IMR-90 (cell line): ENCODE measurements at regions not wholly inside any gene's neighbourhood (a gene's known extent, or its start where the extent isn't known, plus 50 kb on each side); places are given as distances from the start of the nearest gene placed in this dataset.

Experiments
- ATAC-seq: fragments of 200-7000 bp; cut with Tn5 transposase; 2 replicates; pipeline ENCODE4 v1.9.1; 2020; ENCODE audit warnings: low read depth, mild to moderate bottlenecking, moderate library complexity
- BruUV-seq: library from RNA; stranded (reverse); fragments of 400-500 nt; replicated peaks from 2 replicates; lab custom pipeline; 2021; lab: Mats Ljungman, UMichigan
- CTCF ChIA-PET: fragments of 300-600 bp; formaldehyde crosslinking; extraction: SDS; loops from one replicate; lab custom pipeline; 2021; ENCODE audit warnings: antibody characterized with exemption; lab: Yijun Ruan, JAX
- POLR2A ChIA-PET: fragments of 300-600 bp; sonication (Branson Sonifier 250); formaldehyde crosslinking; loops from one replicate; lab custom pipeline; 2022; ENCODE audit warnings: antibody characterized with exemption; ENCODE audit not compliant: unreplicated experiment; lab: Charles Lee
- DNase-seq: peaks from one replicate; pipeline ENCODE4 v3.0.0; 2013
- H2AFZ ChIP-seq: replicated peaks from 2 replicates; pipeline ENCODE3; 2013; ENCODE audit warnings: low read length, mild to moderate bottlenecking; ENCODE audit not compliant: poor library complexity
- H2AK5ac ChIP-seq: 2 replicates; pipeline ENCODE4 v1.6.1; 2013; ENCODE audit warnings: low read depth, low read length, inconsistent platforms
- H2AK9ac ChIP-seq: replicated peaks from 2 replicates; pipeline ENCODE3; 2013; ENCODE audit warnings: mild to moderate bottlenecking, low read depth, low read length, moderate library complexity; ENCODE audit not compliant: poor library complexity
- H2BK120ac ChIP-seq: 2 replicates; pipeline ENCODE4 v1.6.1; 2013; ENCODE audit warnings: low read depth, low read length, inconsistent platforms
- H2BK15ac ChIP-seq: 3 replicates; pipeline ENCODE4 v1.6.1; 2013; ENCODE audit warnings: low read depth, low read length, inconsistent platforms
- H2BK20ac ChIP-seq: 2 replicates; pipeline ENCODE4 v1.6.1; 2013; ENCODE audit warnings: low read depth, mild to moderate bottlenecking, inconsistent platforms, low read length, moderate library complexity
- H2BK5ac ChIP-seq: 2 replicates; pipeline ENCODE4 v1.6.1; 2013; ENCODE audit warnings: mild to moderate bottlenecking, low read depth, low read length, inconsistent platforms; ENCODE audit not compliant: poor library complexity, severe bottlenecking
- H3K14ac ChIP-seq: replicated peaks from 2 replicates; pipeline ENCODE4 v1.6.1; 2013; ENCODE audit warnings: low read depth, low read length, inconsistent platforms
- H3K18ac ChIP-seq: 2 replicates; pipeline ENCODE4 v1.6.1; 2013; ENCODE audit warnings: low read depth, low read length, control low read depth
- H3K23ac ChIP-seq: 2 replicates; pipeline ENCODE4 v1.6.1; 2013; ENCODE audit warnings: low read depth, low read length, inconsistent platforms
- H3K27ac ChIP-seq: 2 replicates; pipeline ENCODE4 v1.5.1; 2013; ENCODE audit warnings: mild to moderate bottlenecking, control low read depth, low read length; ENCODE audit not compliant: insufficient read depth
- H3K27me3 ChIP-seq: 2 replicates; pipeline ENCODE4 v1.6.1; 2013; ENCODE audit warnings: low read length; ENCODE audit not compliant: control insufficient read depth, insufficient read depth
- H3K36me3 ChIP-seq: 2 replicates; pipeline ENCODE4 v1.6.1; 2013; ENCODE audit warnings: low read length, mixed read lengths; ENCODE audit not compliant: control insufficient read depth, insufficient read depth
- H3K4ac ChIP-seq: 2 replicates; pipeline ENCODE4 v1.6.1; 2013; ENCODE audit warnings: low read depth, low read length, inconsistent platforms
- H3K4me1 ChIP-seq: 2 replicates; pipeline ENCODE4 v1.6.1; 2013; ENCODE audit warnings: low read length, mixed read lengths; ENCODE audit not compliant: control insufficient read depth, insufficient read depth
- H3K4me2 ChIP-seq: 2 replicates; pipeline ENCODE4 v1.6.1; 2013; ENCODE audit warnings: low read depth, mild to moderate bottlenecking, control low read depth, low read length, moderate library complexity
- H3K4me3 ChIP-seq: 2 replicates; pipeline ENCODE4 v1.5.1; 2013; ENCODE audit warnings: low read depth, mild to moderate bottlenecking, control low read depth, low read length, moderate library complexity; ENCODE audit not compliant: insufficient read depth
- H3K56ac ChIP-seq: 2 replicates; pipeline ENCODE4 v1.6.1; 2013; ENCODE audit warnings: low read length, inconsistent platforms; ENCODE audit not compliant: insufficient read depth; ENCODE audit errors: extremely low read depth
- H3K79me1 ChIP-seq, 2 experiments: 2 replicates each; pipeline ENCODE4 v1.6.1; 2013; ENCODE audit warnings: low read length in 2 of 2, inconsistent platforms in 1 of 2, low read depth in 1 of 2
- H3K9ac ChIP-seq: 2 replicates; pipeline ENCODE4 v1.6.1; 2013; ENCODE audit warnings: low read depth, low read length, control low read depth
- H3K9me1 ChIP-seq: 2 replicates; pipeline ENCODE4 v1.6.1; 2013; ENCODE audit warnings: low read length, inconsistent platforms; ENCODE audit not compliant: insufficient read depth
- H3K9me3 ChIP-seq: 2 replicates; pipeline ENCODE4 v1.6.1; 2013; ENCODE audit warnings: low read length; ENCODE audit not compliant: control insufficient read depth, insufficient read depth
- H4K20me1 ChIP-seq: 2 replicates; pipeline ENCODE4 v1.6.1; 2013; ENCODE audit warnings: low read length, inconsistent platforms; ENCODE audit not compliant: insufficient read depth
- H4K5ac ChIP-seq: 2 replicates; pipeline ENCODE4 v1.6.1; 2013; ENCODE audit warnings: mild to moderate bottlenecking, low read depth, low read length, control low read depth
- H4K8ac ChIP-seq, 2 experiments: 2 replicates each; pipeline ENCODE4 v1.6.1; 2013; ENCODE audit warnings: low read depth in 2 of 2, low read length in 2 of 2, control low read depth in 1 of 2, inconsistent platforms in 1 of 2
- H4K91ac ChIP-seq: 2 replicates; pipeline ENCODE4 v1.6.1; 2013; ENCODE audit warnings: low read depth, low read length, inconsistent platforms; ENCODE audit not compliant: insufficient read depth
- BHLHE40 ChIP-seq: fragments of 150-350 bp; IDR thresholded peaks from 2 replicates; pipeline ENCODE4 v1.6.1; 2016; ENCODE audit warnings: mild to moderate bottlenecking, low read depth, low read length
- CEBPB ChIP-seq: IDR thresholded peaks from 2 replicates; pipeline ENCODE4 v1.6.1; 2012; ENCODE audit warnings: low read depth, low read length, improper control_type of control experiment
- CHD1 ChIP-seq: IDR thresholded peaks from 2 replicates; pipeline ENCODE4 v1.6.1; 2012; ENCODE audit warnings: low read depth, low read length, improper control_type of control experiment
- FOS ChIP-seq: fragments of 150-350 bp; IDR thresholded peaks from 2 replicates; pipeline ENCODE4 v1.6.1; 2016; ENCODE audit warnings: low read depth, low read length
- MAFK ChIP-seq: IDR thresholded peaks from 2 replicates; pipeline ENCODE4 v1.6.1; 2012; ENCODE audit warnings: low read depth, low read length, improper control_type of control experiment
- MAZ ChIP-seq: IDR thresholded peaks from 2 replicates; pipeline ENCODE4 v1.6.1; 2012; ENCODE audit warnings: low read depth, mild to moderate bottlenecking, low read length, improper control_type of control experiment, moderate library complexity, borderline replicate concordance
- MXI1 ChIP-seq: IDR thresholded peaks from 2 replicates; pipeline ENCODE4 v1.6.1; 2012; ENCODE audit warnings: low read depth, mild to moderate bottlenecking, low read length, moderate library complexity, borderline replicate concordance
- NFE2L2 ChIP-seq: fragments of 150-350 bp; IDR thresholded peaks from 2 replicates; pipeline ENCODE4 v1.6.1; 2016; ENCODE audit warnings: low read depth, mild to moderate bottlenecking, low read length
- POLR2A ChIP-seq: IDR thresholded peaks from 2 replicates; pipeline ENCODE4 v1.6.1; 2012; ENCODE audit warnings: mild to moderate bottlenecking, low read depth, low read length
- RAD21 ChIP-seq: IDR thresholded peaks from 2 replicates; pipeline ENCODE4 v1.6.1; 2012; ENCODE audit warnings: low read length, improper control_type of control experiment
- RCOR1 ChIP-seq: IDR thresholded peaks from 2 replicates; pipeline ENCODE4 v1.6.1; 2012; ENCODE audit warnings: mild to moderate bottlenecking, low read length, improper control_type of control experiment; ENCODE audit not compliant: insufficient replicate concordance
- RFX5 ChIP-seq: IDR thresholded peaks from 2 replicates; pipeline ENCODE4 v1.8.0; 2012; ENCODE audit warnings: low read depth, mild to moderate bottlenecking, low read length, moderate library complexity
- WGBS, 2 experiments: methylation state at CpG; one replicate each; pipeline versions ENCODE4 v1.1.5 to v1.1.7; 2013; ENCODE audit warnings: missing lambda C conversion rate in 2 of 2; ENCODE audit not compliant: insufficient read length in 1 of 2; ENCODE audit errors: extremely low coverage in 2 of 2; 5-methylcytosine and 5-hydroxymethylcytosine counted together
- dilution Hi-C: fragments of 300-500 bp; cut with HindIII; formaldehyde crosslinking; loops from one replicate; pipeline ENCODE4 v1.14.3; 2018; ENCODE audit warnings: low sequenced_read_pairs; ENCODE audit not compliant: unreplicated experiment
- in situ Hi-C: fragments of 300-500 bp; cut with MboI; formaldehyde crosslinking; loops from 3 replicates; pipeline ENCODE4 v1.14.3; 2019; ENCODE audit warnings: low sequenced_read_pairs, inconsistent platforms, mixed read lengths
- intact Hi-C: fragments of 100-400 bp; cut with micrococcal nuclease; formaldehyde crosslinking; loops from 2 replicates; pipeline ENCODE4 v1.10.0; 2022
- TF ChIP-seq, protein P1 (sequence below): fragments of 150-350 bp; IDR thresholded peaks from 2 replicates; pipeline ENCODE4 v1.6.1; 2017; ENCODE audit warnings: mild to moderate bottlenecking, antibody characterized with exemption, low read length, low read depth
- TF ChIP-seq, protein P2 (sequence below): fragments of 150-350 bp; IDR thresholded peaks from 2 replicates; pipeline ENCODE4 v1.6.1; 2016; ENCODE audit warnings: low read depth, mild to moderate bottlenecking, low read length, moderate library complexity, borderline replicate concordance
- TF ChIP-seq, protein P3 (sequence below): conservative IDR thresholded peaks from 2 replicates; pipeline ENCODE4 v1.5.1; 2012; ENCODE audit warnings: mild to moderate bottlenecking, low read depth, low read length, improper control_type of control experiment

- Histone ChIP-seq H3K9me3 (no peaks in the 10 kb centered on the region), H2AK9ac (no peak overlapping the region), H3K4ac (no peak overlapping the region), H3K9ac (no peak overlapping the region), H3K9me1 (peaks cover 9% of the 10 kb centered on the region; the same call in 1 of the 2 replicates), H4K5ac (no peak overlapping the region), H3K4me3 (no peak overlapping the region), H2AK5ac (no peak overlapping the region), H3K79me1 (no peaks in the 10 kb centered on the region), H3K4me1 (peaks cover 18% of the 10 kb centered on the region), H3K23ac (no peak overlapping the region), H3K18ac (no peak overlapping the region), H2BK15ac (no peak overlapping the region), H3K27me3 (no peaks in the 10 kb centered on the region), H4K8ac (no peak overlapping the region), H3K4me2 (no peak overlapping the region), H2BK20ac (no peak overlapping the region), H4K20me1 (no peaks in the 10 kb centered on the region), H3K36me3 (no peaks in the 10 kb centered on the region), H2BK5ac (no peak overlapping the region), H2AFZ (no peak overlapping the region), H2BK120ac (no peak overlapping the region), H3K27ac (no peak overlapping the region), H3K14ac (no peak overlapping the region), H4K91ac (no peak overlapping the region), H3K56ac (no peak overlapping the region)
- BruUV-seq: no TSS peak
- DNase-seq (no peak), ATAC-seq (no peak)
- WGBS, 2 experiments: 85% methylated on average over 3 of the region's 7 CpGs; no CpG with 5 or more reads in 1 of the 2 experiments
- ChIA-PET CTCF (no interaction called here), POLR2A (no interaction called here)
- intact Hi-C loops: loop anchor here (10.0 kb wide), 1 partner anchor 413 kb away; no protein-coding TSS in a partner anchor
- dilution Hi-C loops: no loop called here
- in situ Hi-C loops: loop anchor here (25.0 kb wide), 1 partner anchor 1251 kb away; no protein-coding TSS in a partner anchor
- TF ChIP-seq, protein P1, sequence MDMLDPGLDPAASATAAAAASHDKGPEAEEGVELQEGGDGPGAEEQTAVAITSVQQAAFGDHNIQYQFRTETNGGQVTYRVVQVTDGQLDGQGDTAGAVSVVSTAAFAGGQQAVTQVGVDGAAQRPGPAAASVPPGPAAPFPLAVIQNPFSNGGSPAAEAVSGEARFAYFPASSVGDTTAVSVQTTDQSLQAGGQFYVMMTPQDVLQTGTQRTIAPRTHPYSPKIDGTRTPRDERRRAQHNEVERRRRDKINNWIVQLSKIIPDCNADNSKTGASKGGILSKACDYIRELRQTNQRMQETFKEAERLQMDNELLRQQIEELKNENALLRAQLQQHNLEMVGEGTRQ: no peak
- TF ChIP-seq MAFK (no peak), BHLHE40 (no peak), RAD21 (no peak), RCOR1 (no peak), RFX5 (no peak), FOS (no peak), MXI1 (no peak), MAZ (no peak), NFE2L2 (no peak), CEBPB (no peak), CHD1 (no peak), POLR2A (no peak)
- TF ChIP-seq, protein P2, sequence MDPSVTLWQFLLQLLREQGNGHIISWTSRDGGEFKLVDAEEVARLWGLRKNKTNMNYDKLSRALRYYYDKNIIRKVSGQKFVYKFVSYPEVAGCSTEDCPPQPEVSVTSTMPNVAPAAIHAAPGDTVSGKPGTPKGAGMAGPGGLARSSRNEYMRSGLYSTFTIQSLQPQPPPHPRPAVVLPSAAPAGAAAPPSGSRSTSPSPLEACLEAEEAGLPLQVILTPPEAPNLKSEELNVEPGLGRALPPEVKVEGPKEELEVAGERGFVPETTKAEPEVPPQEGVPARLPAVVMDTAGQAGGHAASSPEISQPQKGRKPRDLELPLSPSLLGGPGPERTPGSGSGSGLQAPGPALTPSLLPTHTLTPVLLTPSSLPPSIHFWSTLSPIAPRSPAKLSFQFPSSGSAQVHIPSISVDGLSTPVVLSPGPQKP: no peak
- TF ChIP-seq, protein P3, sequence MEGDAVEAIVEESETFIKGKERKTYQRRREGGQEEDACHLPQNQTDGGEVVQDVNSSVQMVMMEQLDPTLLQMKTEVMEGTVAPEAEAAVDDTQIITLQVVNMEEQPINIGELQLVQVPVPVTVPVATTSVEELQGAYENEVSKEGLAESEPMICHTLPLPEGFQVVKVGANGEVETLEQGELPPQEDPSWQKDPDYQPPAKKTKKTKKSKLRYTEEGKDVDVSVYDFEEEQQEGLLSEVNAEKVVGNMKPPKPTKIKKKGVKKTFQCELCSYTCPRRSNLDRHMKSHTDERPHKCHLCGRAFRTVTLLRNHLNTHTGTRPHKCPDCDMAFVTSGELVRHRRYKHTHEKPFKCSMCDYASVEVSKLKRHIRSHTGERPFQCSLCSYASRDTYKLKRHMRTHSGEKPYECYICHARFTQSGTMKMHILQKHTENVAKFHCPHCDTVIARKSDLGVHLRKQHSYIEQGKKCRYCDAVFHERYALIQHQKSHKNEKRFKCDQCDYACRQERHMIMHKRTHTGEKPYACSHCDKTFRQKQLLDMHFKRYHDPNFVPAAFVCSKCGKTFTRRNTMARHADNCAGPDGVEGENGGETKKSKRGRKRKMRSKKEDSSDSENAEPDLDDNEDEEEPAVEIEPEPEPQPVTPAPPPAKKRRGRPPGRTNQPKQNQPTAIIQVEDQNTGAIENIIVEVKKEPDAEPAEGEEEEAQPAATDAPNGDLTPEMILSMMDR: no peak
Observed at GRCh38 chr6:44661221-44662008, 273.9 kb downstream of the CDC5L start.
